ENCODE measurements at regions not wholly inside any gene's neighbourhood (a gene's known extent, or its start where the extent isn't known, plus 50 kb on each side); places are given as distances from the start of the nearest gene placed in this dataset.
"Not testable (repeated sequence)": the region's sequence is repeated elsewhere in the genome, so short reads cannot be mapped to it uniquely, and the experiment has no call there.

- not testable (repeated sequence) for H3K4me3 ChIP-seq (ENCODE audit: low read depth, low read length)
These were observed 53.4 kb upstream of the MED14 start for GRCh38 chrX:40788698-40789097.

DNA sequence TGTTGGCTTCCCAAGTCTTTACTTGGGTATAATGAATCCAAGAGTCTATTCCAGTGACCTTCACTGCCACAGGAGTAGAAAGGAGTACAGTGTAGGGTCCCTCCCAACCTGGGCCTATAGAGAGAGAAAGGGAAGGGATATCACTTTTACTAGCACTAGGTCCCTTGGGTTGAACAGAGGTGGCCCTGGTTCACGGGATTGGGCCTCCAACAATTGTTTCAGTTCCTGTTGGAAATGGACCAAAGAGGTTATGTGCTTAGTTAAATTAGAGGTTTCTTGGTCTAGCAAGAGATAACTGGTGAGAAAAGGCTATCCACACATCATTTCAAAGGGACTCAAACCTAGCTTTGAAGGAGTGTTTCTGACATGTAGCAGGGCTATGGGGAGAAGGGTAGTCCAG is 57.1 kb upstream of the MED14 start:
- TF ChIP-seq, protein P1, sequence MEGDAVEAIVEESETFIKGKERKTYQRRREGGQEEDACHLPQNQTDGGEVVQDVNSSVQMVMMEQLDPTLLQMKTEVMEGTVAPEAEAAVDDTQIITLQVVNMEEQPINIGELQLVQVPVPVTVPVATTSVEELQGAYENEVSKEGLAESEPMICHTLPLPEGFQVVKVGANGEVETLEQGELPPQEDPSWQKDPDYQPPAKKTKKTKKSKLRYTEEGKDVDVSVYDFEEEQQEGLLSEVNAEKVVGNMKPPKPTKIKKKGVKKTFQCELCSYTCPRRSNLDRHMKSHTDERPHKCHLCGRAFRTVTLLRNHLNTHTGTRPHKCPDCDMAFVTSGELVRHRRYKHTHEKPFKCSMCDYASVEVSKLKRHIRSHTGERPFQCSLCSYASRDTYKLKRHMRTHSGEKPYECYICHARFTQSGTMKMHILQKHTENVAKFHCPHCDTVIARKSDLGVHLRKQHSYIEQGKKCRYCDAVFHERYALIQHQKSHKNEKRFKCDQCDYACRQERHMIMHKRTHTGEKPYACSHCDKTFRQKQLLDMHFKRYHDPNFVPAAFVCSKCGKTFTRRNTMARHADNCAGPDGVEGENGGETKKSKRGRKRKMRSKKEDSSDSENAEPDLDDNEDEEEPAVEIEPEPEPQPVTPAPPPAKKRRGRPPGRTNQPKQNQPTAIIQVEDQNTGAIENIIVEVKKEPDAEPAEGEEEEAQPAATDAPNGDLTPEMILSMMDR (IDR thresholded peaks at IDR 0.05; ENCODE audit: low read depth, low read length), result no peak
- no peak overlapping the region for H3K4me3 ChIP-seq (ENCODE audit: low read depth, low read length)

- H3K4me3 ChIP-seq (ENCODE audit: low read depth, low read length), result not testable (repeated sequence)
These were observed 59.4 kb upstream of the MED14 start for GRCh38 chrX:40794829-40795130.

DNA sequence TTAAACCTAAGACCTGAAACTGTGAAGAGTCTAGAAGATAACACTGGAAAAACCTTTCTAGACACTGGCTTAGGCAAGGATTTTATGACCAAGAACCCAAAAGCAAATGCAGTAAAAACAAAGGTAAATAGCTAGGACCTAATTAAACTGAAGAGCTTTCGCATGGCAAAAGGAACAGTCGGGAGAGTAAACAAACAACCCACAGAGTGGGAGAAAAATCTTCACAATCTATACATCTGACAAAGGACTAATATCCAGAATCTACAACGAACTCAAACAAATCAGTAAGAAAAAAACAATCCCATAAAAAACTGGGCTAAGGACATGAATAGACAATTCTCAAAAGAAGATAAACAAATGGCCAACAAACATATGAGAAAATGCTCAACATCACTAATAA is 64.4 kb upstream of the MED14 start:
- not testable (repeated sequence) for H3K4me3 ChIP-seq (ENCODE audit: low read depth, low read length)

DNA sequence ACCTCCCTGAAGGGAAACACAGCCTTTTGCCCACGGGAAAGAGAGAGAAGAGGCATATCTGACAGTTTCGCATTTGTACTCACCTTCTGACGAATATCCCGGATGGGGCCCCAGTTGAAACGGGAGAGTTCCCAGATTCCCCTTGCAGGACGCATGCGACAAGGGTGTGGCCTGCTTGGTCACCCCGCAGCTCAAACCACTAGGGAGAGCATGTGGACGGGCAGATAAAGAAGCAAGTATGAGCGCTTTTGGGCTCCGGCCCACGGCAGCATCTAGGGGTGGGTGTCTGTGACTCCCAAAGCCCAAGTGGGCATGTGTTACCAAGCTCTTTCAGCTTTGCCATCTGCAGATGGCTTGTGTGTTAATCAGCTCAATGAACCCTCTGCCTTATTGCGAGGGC is 70.1 kb upstream of the MED14 start:
- no peak overlapping the region for H3K4me3 ChIP-seq (ENCODE audit: low read depth, low read length)
- TF ChIP-seq, protein P1 (IDR thresholded peaks at IDR 0.05; ENCODE audit: low read depth, low read length), result no peak

DNA sequence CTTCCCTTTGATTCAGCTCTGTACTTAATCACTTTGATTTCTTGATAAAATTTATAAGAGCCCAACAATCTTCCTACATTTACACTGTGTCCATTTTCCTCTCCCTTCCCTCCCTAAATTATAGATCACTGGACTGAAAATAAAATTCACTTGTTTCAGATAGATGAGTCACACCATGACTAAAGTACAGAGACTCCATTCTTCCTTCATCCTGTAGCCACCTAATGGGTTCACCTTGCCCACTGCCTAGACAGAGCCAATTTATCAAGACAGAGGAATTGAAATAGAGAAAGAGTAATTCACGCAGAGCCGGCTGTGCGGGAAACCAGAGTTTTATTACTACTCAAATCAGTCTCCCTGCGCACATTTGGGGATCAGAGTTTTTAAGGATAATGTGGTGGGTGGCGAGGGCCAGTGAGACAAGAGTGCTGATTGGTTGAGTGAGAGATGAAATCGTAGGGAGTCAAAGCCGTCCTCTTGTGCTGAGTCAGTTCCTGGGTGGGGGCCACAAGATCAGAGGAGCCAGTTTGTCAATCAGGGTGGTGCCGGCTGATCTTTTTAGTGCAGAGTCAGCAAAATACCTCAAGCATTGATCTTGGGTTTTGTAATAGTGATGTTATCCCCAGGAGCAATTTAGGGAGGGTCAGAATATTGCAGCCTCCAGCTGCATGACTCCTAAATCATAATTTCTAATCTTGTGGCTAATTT is 71.3 kb upstream of the MED14 start:
- TF ChIP-seq, protein P1 (IDR thresholded peaks at IDR 0.05; ENCODE audit: low read depth, low read length), result no peak
- H3K4me3 ChIP-seq (ENCODE audit: low read depth, low read length), result no peak overlapping the region

- no peak overlapping the region for H3K4me3 ChIP-seq (ENCODE audit: low read depth, low read length)
- TF ChIP-seq, protein P1 (IDR thresholded peaks at IDR 0.05; ENCODE audit: low read depth, low read length), result no peak
These were observed 72.0 kb upstream of the MED14 start for GRCh38 chrX:40807384-40807783.

GRCh38 chrX:40808203-40808602 is 72.9 kb upstream of the MED14 start:
- no peak overlapping the region for H3K4me3 ChIP-seq (ENCODE audit: low read depth, low read length)
- TF ChIP-seq, protein P1 (IDR thresholded peaks at IDR 0.05; ENCODE audit: low read depth, low read length), result no peak

DNA sequence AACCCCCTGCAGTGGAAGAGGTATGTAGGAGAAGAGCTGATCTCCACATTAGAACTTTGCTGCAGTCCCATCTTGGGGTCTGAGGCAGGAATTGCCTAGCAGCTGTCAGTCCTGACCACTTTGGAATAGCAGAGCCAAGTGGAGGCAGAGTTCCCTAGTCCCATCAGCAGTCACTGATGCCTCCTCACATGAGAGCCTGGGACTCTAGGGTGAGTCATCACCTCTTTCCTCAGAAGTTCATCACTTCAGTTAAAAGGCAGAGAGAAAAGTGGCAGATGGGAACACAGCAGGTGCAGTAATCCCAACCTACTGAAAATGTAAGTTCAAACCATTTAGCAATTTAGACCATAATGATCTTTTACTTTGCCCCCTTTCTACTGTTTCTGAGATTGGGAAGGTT is 73.9 kb upstream of the MED14 start:
- TF ChIP-seq, protein P1 (IDR thresholded peaks at IDR 0.05; ENCODE audit: low read depth, low read length), result no peak
- no peak overlapping the region for H3K4me3 ChIP-seq (ENCODE audit: low read depth, low read length)

- not testable (repeated sequence) for H3K4me3 ChIP-seq (ENCODE audit: low read depth, low read length)
These were observed 79.7 kb upstream of the MED14 start for GRCh38 chrX:40815045-40815444.

All from WI38 (cell line).